ENCODE measurements at regions not wholly inside any gene's neighbourhood (a gene's known extent, or its start where the extent isn't known, plus 50 kb on each side); places are given as distances from the start of the nearest gene placed in this dataset.

GRCh38 chr9:87803623-87804345 lies 77.9 kb downstream of the CTSL start:
- no peaks in the 10 kb centered on the region for H3K4me1 Mint-ChIP-seq (ENCODE audit: low read depth)
- H3K27me3 Mint-ChIP-seq: peaks cover 31% of the 10 kb centered on the region
- no peaks in the 10 kb centered on the region for H3K9me3 Mint-ChIP-seq
- no peak overlapping the region for H3K4me3 Mint-ChIP-seq
- no peaks in the 10 kb centered on the region for H3K36me3 Mint-ChIP-seq (ENCODE audit: low read depth)
- no peak for DNase-seq
- no peak overlapping the region for H3K27ac Mint-ChIP-seq

GRCh38 chr9:87805259-87805658 lies 77.4 kb upstream of the SPATA31E1 start:
- Mint-ChIP-seq H3K4me3 (no peak overlapping the region), H3K27ac (no peak overlapping the region), H3K9me3 (no peaks in the 10 kb centered on the region), H3K27me3 (peaks cover 41% of the 10 kb centered on the region), H3K4me1 (ENCODE audit: low read depth) (no peaks in the 10 kb centered on the region), H3K36me3 (ENCODE audit: low read depth) (no peaks in the 10 kb centered on the region)
- DNase-seq: no peak

GRCh38 chr9:87810008-87810407 lies 72.7 kb upstream of the SPATA31E1 start:
- Mint-ChIP-seq H3K4me1 (ENCODE audit: low read depth) (peaks cover 24% of the 10 kb centered on the region), H3K36me3 (ENCODE audit: low read depth) (no peaks in the 10 kb centered on the region), H3K27me3 (peaks cover 46% of the 10 kb centered on the region), H3K4me3 (no peak overlapping the region), H3K9me3 (no peaks in the 10 kb centered on the region), H3K27ac (no peak overlapping the region)
- no peak for DNase-seq

- H3K4me1 Mint-ChIP-seq (ENCODE audit: low read depth): peaks cover 24% of the 10 kb centered on the region
- H3K9me3 Mint-ChIP-seq: no peaks in the 10 kb centered on the region
- no peak overlapping the region for H3K4me3 Mint-ChIP-seq
- no peaks in the 10 kb centered on the region for H3K36me3 Mint-ChIP-seq (ENCODE audit: low read depth)
- DNase-seq: no peak
- peaks cover 44% of the 10 kb centered on the region for H3K27me3 Mint-ChIP-seq
- no peak overlapping the region for H3K27ac Mint-ChIP-seq
Measured at GRCh38 chr9:87810679-87811178, 71.9 kb upstream of the SPATA31E1 start.

GRCh38 chr9:87812375-87813118 lies 70.1 kb upstream of the SPATA31E1 start:
- DNase-seq: peak; percentile 43
- H3K36me3 Mint-ChIP-seq (ENCODE audit: low read depth): no peaks in the 10 kb centered on the region
- H3K4me3 Mint-ChIP-seq: no peak overlapping the region
- peak overlapping the region; percentile 72 for H3K27ac Mint-ChIP-seq
- H3K27me3 Mint-ChIP-seq: peaks cover 55% of the 10 kb centered on the region
- peaks cover 24% of the 10 kb centered on the region for H3K4me1 Mint-ChIP-seq (ENCODE audit: low read depth)
- H3K9me3 Mint-ChIP-seq: no peaks in the 10 kb centered on the region

- DNase-seq: peak; percentile 47
- Mint-ChIP-seq H3K4me1 (ENCODE audit: low read depth) (peaks cover 24% of the 10 kb centered on the region), H3K9me3 (no peaks in the 10 kb centered on the region), H3K27me3 (peaks cover 55% of the 10 kb centered on the region), H3K4me3 (no peak overlapping the region), H3K36me3 (ENCODE audit: low read depth) (no peaks in the 10 kb centered on the region), H3K27ac (no peak overlapping the region)
Measured at GRCh38 chr9:87813119-87813463, 69.6 kb upstream of the SPATA31E1 start.

- DNase-seq: no peak
- Mint-ChIP-seq H3K9me3 (no peaks in the 10 kb centered on the region), H3K27ac (no peak overlapping the region), H3K4me3 (no peak overlapping the region), H3K4me1 (ENCODE audit: low read depth) (peaks cover 24% of the 10 kb centered on the region), H3K36me3 (ENCODE audit: low read depth) (no peaks in the 10 kb centered on the region), H3K27me3 (peaks cover 31% of the 10 kb centered on the region)
Measured at GRCh38 chr9:87816036-87816435, 66.6 kb upstream of the SPATA31E1 start.

- DNase-seq: no peak
- H3K9me3 Mint-ChIP-seq: no peaks in the 10 kb centered on the region
- peaks cover 30% of the 10 kb centered on the region for H3K27me3 Mint-ChIP-seq
- H3K36me3 Mint-ChIP-seq (ENCODE audit: low read depth): no peaks in the 10 kb centered on the region
- peaks cover 5% of the 10 kb centered on the region for H3K4me1 Mint-ChIP-seq (ENCODE audit: low read depth)
- H3K4me3 Mint-ChIP-seq: no peak overlapping the region
- no peak overlapping the region for H3K27ac Mint-ChIP-seq
Measured at GRCh38 chr9:87818308-87818707, 64.4 kb upstream of the SPATA31E1 start.

GRCh38 chr9:87824216-87824875 lies 58.3 kb upstream of the SPATA31E1 start:
- no peak overlapping the region for H3K27ac Mint-ChIP-seq
- no peaks in the 10 kb centered on the region for H3K9me3 Mint-ChIP-seq
- H3K4me3 Mint-ChIP-seq: no peak overlapping the region
- H3K36me3 Mint-ChIP-seq (ENCODE audit: low read depth): no peaks in the 10 kb centered on the region
- peaks cover 7% of the 10 kb centered on the region for H3K4me1 Mint-ChIP-seq (ENCODE audit: low read depth)
- peaks cover 19% of the 10 kb centered on the region for H3K27me3 Mint-ChIP-seq
- no peak for DNase-seq

- Mint-ChIP-seq H3K27me3 (peaks cover 19% of the 10 kb centered on the region), H3K9me3 (no peaks in the 10 kb centered on the region), H3K27ac (no peak overlapping the region), H3K36me3 (ENCODE audit: low read depth) (no peaks in the 10 kb centered on the region), H3K4me3 (no peak overlapping the region), H3K4me1 (ENCODE audit: low read depth) (peaks cover 7% of the 10 kb centered on the region)
- DNase-seq: no peak
Measured at GRCh38 chr9:87824886-87825285, 57.8 kb upstream of the SPATA31E1 start.

- Mint-ChIP-seq H3K4me1 (ENCODE audit: low read depth) (peaks cover 8% of the 10 kb centered on the region), H3K4me3 (no peak overlapping the region), H3K27ac (no peak overlapping the region), H3K9me3 (no peaks in the 10 kb centered on the region), H3K27me3 (peaks cover 18% of the 10 kb centered on the region), H3K36me3 (ENCODE audit: low read depth) (no peaks in the 10 kb centered on the region)
- no peak for DNase-seq
Measured at GRCh38 chr9:87826331-87826730, 56.3 kb upstream of the SPATA31E1 start.

GRCh38 chr9:87827341-87827740 lies 55.3 kb upstream of the SPATA31E1 start:
- Mint-ChIP-seq H3K36me3 (ENCODE audit: low read depth) (no peaks in the 10 kb centered on the region), H3K4me3 (no peak overlapping the region), H3K4me1 (ENCODE audit: low read depth) (peaks cover 8% of the 10 kb centered on the region), H3K27me3 (peaks cover 15% of the 10 kb centered on the region), H3K27ac (no peak overlapping the region), H3K9me3 (no peaks in the 10 kb centered on the region)
- DNase-seq: no peak

GRCh38 chr9:87829756-87830155 lies 52.9 kb upstream of the SPATA31E1 start:
- no peak for DNase-seq

GRCh38 chr9:87830446-87830845 lies 52.2 kb upstream of the SPATA31E1 start:
- Mint-ChIP-seq H3K27me3 (peaks cover 15% of the 10 kb centered on the region), H3K9me3 (no peaks in the 10 kb centered on the region), H3K36me3 (ENCODE audit: low read depth) (no peaks in the 10 kb centered on the region), H3K4me3 (no peak overlapping the region), H3K4me1 (ENCODE audit: low read depth) (peaks cover 8% of the 10 kb centered on the region), H3K27ac (no peak overlapping the region)
- no peak for DNase-seq

More at GRCh38 chr9:87829756-87830155, 52.9 kb upstream of the SPATA31E1 start:
- no peak overlapping the region for H3K27ac Mint-ChIP-seq
- no peaks in the 10 kb centered on the region for H3K36me3 Mint-ChIP-seq (ENCODE audit: low read depth)
- H3K27me3 Mint-ChIP-seq: peaks cover 15% of the 10 kb centered on the region
- H3K4me1 Mint-ChIP-seq (ENCODE audit: low read depth): peaks cover 8% of the 10 kb centered on the region
- H3K9me3 Mint-ChIP-seq: no peaks in the 10 kb centered on the region
- H3K4me3 Mint-ChIP-seq: no peak overlapping the region

- no peaks in the 10 kb centered on the region for H3K9me3 Mint-ChIP-seq
- peaks cover 11% of the 10 kb centered on the region for H3K27me3 Mint-ChIP-seq
- H3K27ac Mint-ChIP-seq: no peak overlapping the region
- no peak overlapping the region for H3K4me3 Mint-ChIP-seq
- DNase-seq: no peak
- no peaks in the 10 kb centered on the region for H3K36me3 Mint-ChIP-seq (ENCODE audit: low read depth)
- H3K4me1 Mint-ChIP-seq (ENCODE audit: low read depth): peaks cover 8% of the 10 kb centered on the region
Measured at GRCh38 chr9:87831159-87831558, 51.5 kb upstream of the SPATA31E1 start.

Data from activated T-cell treated with anti-CD3 and anti-CD28 coated beads, Interleukin-2, amount 50 U/mL, for 24 hours (primary cell).